Neural progenitor cell (in vitro differentiated cells): ENCODE measurements at regions not wholly inside any gene's neighbourhood (a gene's known extent, or its start where the extent isn't known, plus 50 kb on each side); places are given as distances from the start of the nearest gene placed in this dataset.
A peak's percentile ranks its signal among the peaks of the same experiment; 100 is the strongest.

Experiments used
- DNase-seq: peaks from one replicate; pipeline ENCODE4 v3.0.0-alpha.2; 2016; ENCODE audit warnings: low spot score
- H2AFZ ChIP-seq: fragments of 200-600 bp; sonication (generic); replicated peaks from 2 replicates; pipeline ENCODE4 v1.6.1; 2016; ENCODE audit warnings: antibody characterized with exemption
- H3F3A ChIP-seq: fragments of 200-600 bp; sonication (generic); 2 replicates; pipeline ENCODE4 v1.6.1; 2016; ENCODE audit warnings: antibody characterized with exemption, low read depth
- H3K27ac ChIP-seq: fragments of 200-600 bp; sonication (generic); 2 replicates; pipeline ENCODE4 v1.5.1; 2016; ENCODE audit warnings: mild to moderate bottlenecking
- H3K27me3 ChIP-seq: fragments of 200-600 bp; sonication (generic); 2 replicates; pipeline ENCODE4 v1.6.1; 2016; ENCODE audit warnings: mild to moderate bottlenecking, moderate library complexity
- H3K36me3 ChIP-seq: fragments of 200-600 bp; sonication (generic); 2 replicates; pipeline ENCODE4 v1.5.1; 2016
- H3K4me1 ChIP-seq: fragments of 200-600 bp; sonication (generic); 2 replicates; pipeline ENCODE4 v1.6.1; 2016; ENCODE audit warnings: mixed run types
- H3K4me2 ChIP-seq: fragments of 200-600 bp; sonication (generic); 2 replicates; pipeline ENCODE4 v1.6.1; 2016
- H3K4me3 ChIP-seq: fragments of 200-600 bp; sonication (generic); 2 replicates; pipeline ENCODE4 v1.5.1; 2016
- H3K79me2 ChIP-seq: fragments of 200-600 bp; sonication (generic); 2 replicates; pipeline ENCODE4 v1.6.1; 2016; ENCODE audit warnings: low read depth
- H3K9ac ChIP-seq: fragments of 200-600 bp; sonication (generic); 2 replicates; pipeline ENCODE4 v1.6.1; 2016
- H3K9me3 ChIP-seq: fragments of 200-600 bp; sonication (generic); 2 replicates; pipeline ENCODE4 v1.5.1; 2016; ENCODE audit warnings: low read depth
- H4K20me1 ChIP-seq: fragments of 200-600 bp; sonication (generic); 2 replicates; pipeline ENCODE4 v1.6.1; 2016; ENCODE audit warnings: low read depth
- H3K27ac Mint-ChIP-seq: 3 replicates; pipeline ENCODE4 v1.8.0; 2021; ENCODE audit warnings: mixed read lengths
- H3K27me3 Mint-ChIP-seq: 2 replicates; pipeline ENCODE4 v1.8.0; 2022; ENCODE audit warnings: low read depth, mild to moderate bottlenecking, inconsistent platforms, moderate library complexity, mixed read lengths; ENCODE audit not compliant: insufficient read depth
- H3K36me3 Mint-ChIP-seq: 3 replicates; pipeline ENCODE4 v1.8.0; 2021; ENCODE audit warnings: mixed read lengths
- H3K4me1 Mint-ChIP-seq: 3 replicates; pipeline ENCODE4 v1.8.0; 2021; ENCODE audit warnings: mixed read lengths
- H3K4me3 Mint-ChIP-seq: 3 replicates; pipeline ENCODE4 v1.8.0; 2021; ENCODE audit warnings: mild to moderate bottlenecking, moderate library complexity, mixed read lengths
- H3K9me3 Mint-ChIP-seq: 3 replicates; pipeline ENCODE4 v1.8.0; 2020; ENCODE audit warnings: mixed read lengths
- CTCF ChIP-seq: fragments of 200-600 bp; sonication (generic); IDR thresholded peaks from 2 replicates; pipeline ENCODE4 v1.5.1; 2017; ENCODE audit warnings: antibody characterized with exemption, mild to moderate bottlenecking
- EZH2 ChIP-seq: fragments of 200-600 bp; sonication (generic); IDR thresholded peaks from 2 replicates; pipeline ENCODE4 v1.6.1; 2017; ENCODE audit warnings: antibody characterized with exemption, mild to moderate bottlenecking, moderate library complexity
- EZH2phosphoT487 ChIP-seq: fragments of 200-600 bp; sonication (generic); IDR thresholded peaks from 2 replicates; pipeline ENCODE4 v1.6.1; 2017; ENCODE audit warnings: antibody characterized with exemption

- H2AFZ ChIP-seq = no peak overlapping the region
- no peaks in the 10 kb centered on the region for H3K36me3 ChIP-seq
- H3F3A ChIP-seq = no peaks in the 10 kb centered on the region
- H4K20me1 ChIP-seq = no peaks in the 10 kb centered on the region
- no peak overlapping the region for H3K27ac Mint-ChIP-seq
- no peak overlapping the region for H3K9ac ChIP-seq
- no peak overlapping the region for H3K27ac ChIP-seq
- no peaks in the 10 kb centered on the region for H3K27me3 Mint-ChIP-seq
- no peak overlapping the region for H3K4me3 Mint-ChIP-seq
- H3K9me3 Mint-ChIP-seq = peaks cover 5% of the 10 kb centered on the region
- peaks cover 9% of the 10 kb centered on the region for H3K4me1 Mint-ChIP-seq
- H3K4me1 ChIP-seq = no peaks in the 10 kb centered on the region
- no peaks in the 10 kb centered on the region for H3K79me2 ChIP-seq
- no peak overlapping the region for H3K4me2 ChIP-seq
- DNase-seq = no peak
- TF ChIP-seq EZH2phosphoT487 (no peak), CTCF (no peak), EZH2 (no peak)
- H3K9me3 ChIP-seq = no peaks in the 10 kb centered on the region
- no peaks in the 10 kb centered on the region for H3K27me3 ChIP-seq
- peaks cover 2% of the 10 kb centered on the region for H3K36me3 Mint-ChIP-seq
- H3K4me3 ChIP-seq = no peak overlapping the region
Measured at GRCh38 chr3:176208915-176209314, 988.4 kb downstream of the TBL1XR1 start.

GRCh38 chr3:176208283-176208682, 989.0 kb downstream of the TBL1XR1 start:
- TF ChIP-seq CTCF (no peak), EZH2 (no peak), EZH2phosphoT487 (no peak)
- no peaks in the 10 kb centered on the region for H3K9me3 ChIP-seq
- H3K4me2 ChIP-seq = no peak overlapping the region
- H3K9ac ChIP-seq = no peak overlapping the region
- no peaks in the 10 kb centered on the region for H3F3A ChIP-seq
- Mint-ChIP-seq H3K27me3 (no peaks in the 10 kb centered on the region), H3K36me3 (peaks cover 2% of the 10 kb centered on the region), H3K4me1 (peaks cover 9% of the 10 kb centered on the region), H3K4me3 (no peak overlapping the region), H3K27ac (no peak overlapping the region), H3K9me3 (peaks cover 5% of the 10 kb centered on the region)
- H3K27me3 ChIP-seq = no peaks in the 10 kb centered on the region
- H3K36me3 ChIP-seq = no peaks in the 10 kb centered on the region
- no peaks in the 10 kb centered on the region for H4K20me1 ChIP-seq
- DNase-seq = peak; percentile 11
- H2AFZ ChIP-seq = no peak overlapping the region
- no peak overlapping the region for H3K4me3 ChIP-seq
- no peaks in the 10 kb centered on the region for H3K4me1 ChIP-seq
- no peak overlapping the region for H3K27ac ChIP-seq
- H3K79me2 ChIP-seq = no peaks in the 10 kb centered on the region

- DNase-seq = no peak
- H3K9ac ChIP-seq = no peak overlapping the region
- H3K4me1 ChIP-seq = no peaks in the 10 kb centered on the region
- Mint-ChIP-seq H3K9me3 (no peaks in the 10 kb centered on the region), H3K27me3 (no peaks in the 10 kb centered on the region), H3K4me1 (peaks cover 9% of the 10 kb centered on the region), H3K36me3 (no peaks in the 10 kb centered on the region), H3K27ac (no peak overlapping the region), H3K4me3 (no peak overlapping the region)
- H4K20me1 ChIP-seq = no peaks in the 10 kb centered on the region
- H3K36me3 ChIP-seq = no peaks in the 10 kb centered on the region
- H3K79me2 ChIP-seq = no peaks in the 10 kb centered on the region
- no peak overlapping the region for H2AFZ ChIP-seq
- no peaks in the 10 kb centered on the region for H3K27me3 ChIP-seq
- no peak overlapping the region for H3K4me3 ChIP-seq
- H3K4me2 ChIP-seq = no peak overlapping the region
- no peak for TF ChIP-seq EZH2phosphoT487
- no peaks in the 10 kb centered on the region for H3K9me3 ChIP-seq
- H3F3A ChIP-seq = no peaks in the 10 kb centered on the region
- H3K27ac ChIP-seq = no peak overlapping the region
Measured at GRCh38 chr3:176206809-176207208, 990.5 kb downstream of the TBL1XR1 start.

- H3K4me1 ChIP-seq = no peaks in the 10 kb centered on the region
- peaks cover 4% of the 10 kb centered on the region for H3K9me3 Mint-ChIP-seq
- no peak overlapping the region for H3K4me3 ChIP-seq
- no peaks in the 10 kb centered on the region for H3K27me3 Mint-ChIP-seq
- TF ChIP-seq EZH2phosphoT487 (no peak), CTCF (no peak), EZH2 (no peak)
- no peaks in the 10 kb centered on the region for H3K79me2 ChIP-seq
- H3K27me3 ChIP-seq = no peaks in the 10 kb centered on the region
- H4K20me1 ChIP-seq = no peaks in the 10 kb centered on the region
- H3K9ac ChIP-seq = no peak overlapping the region
- H3K27ac Mint-ChIP-seq = no peak overlapping the region
- H2AFZ ChIP-seq = no peak overlapping the region
- no peaks in the 10 kb centered on the region for H3K36me3 Mint-ChIP-seq
- no peaks in the 10 kb centered on the region for H3K9me3 ChIP-seq
- peaks cover 4% of the 10 kb centered on the region for H3K36me3 ChIP-seq
- peaks cover 1% of the 10 kb centered on the region for H3K4me1 Mint-ChIP-seq
- H3F3A ChIP-seq = no peaks in the 10 kb centered on the region
- no peak for DNase-seq
- no peak overlapping the region for H3K4me3 Mint-ChIP-seq
- H3K4me2 ChIP-seq = no peak overlapping the region
- no peak overlapping the region for H3K27ac ChIP-seq
Measured at GRCh38 chr3:176202652-176203051, 994.6 kb downstream of the TBL1XR1 start.
